ENCODE measurements at regions not wholly inside any gene's neighbourhood (a gene's known extent, or its start where the extent isn't known, plus 50 kb on each side); places are given as distances from the start of the nearest gene placed in this dataset.

- TF ChIP-seq BCLAF1 (IDR thresholded peaks at IDR 0.05; ENCODE audit: borderline replicate concordance in 1 of 2, control insufficient read depth in 1 of 2, low read depth in 2 of 2, low read length in 1 of 2) = no peak
- peak; percentile 36; the same call in 1 of the 2 replicates for TF ChIP-seq FOSL1 (tag; conservative IDR thresholded peaks at IDR 0.05)
- TF ChIP-seq BHLHE40 (IDR thresholded peaks at IDR 0.05; ENCODE audit: low read length) = peak; percentile 95
- TF ChIP-seq MAFK (IDR thresholded peaks at IDR 0.05; ENCODE audit: low read length) = peak; percentile 79
- no peak for TF ChIP-seq PRMT5 (CRISPR knock-in tag; IDR thresholded peaks at IDR 0.05)
- no peak for TF ChIP-seq HLTF (IDR thresholded peaks at IDR 0.05)
- TF ChIP-seq GMEB1 (CRISPR knock-in tag; IDR thresholded peaks at IDR 0.05) = no peak
- 0 out of 2 replicates have a peak, but pooled peaks have one; percentile 12 for TF ChIP-seq EP300 (IDR thresholded peaks at IDR 0.05; ENCODE audit: low read length)
- TF ChIP-seq CREB1 (IDR thresholded peaks at IDR 0.05) = no peak
- no peak for TF ChIP-seq CREB1 (CRISPR knock-in tag; IDR thresholded peaks at IDR 0.05)
- TF ChIP-seq REST (IDR thresholded peaks at IDR 0.05; ENCODE audit: borderline replicate concordance) = peak; percentile 22; the same call in 1 of the 2 replicates
- TF ChIP-seq REST (CRISPR knock-in tag; IDR thresholded peaks at IDR 0.05; ENCODE audit: low read depth) = no peak
- peak in 1 of 2 experiments; percentile 63; a peak in 1 of 4 replicates for TF ChIP-seq TEAD1 (CRISPR knock-in tag; IDR thresholded peaks at IDR 0.05)
These were observed 307.5 kb downstream of the EDEM1 start (continued) for GRCh38 chr3:5494905-5495519.
